ENCODE measurements at regions not wholly inside any gene's neighbourhood (a gene's known extent, or its start where the extent isn't known, plus 50 kb on each side); places are given as distances from the start of the nearest gene placed in this dataset.

GRCh38 chr14:104297721-104298401, 159.5 kb downstream of the KIF26A start:
- H3K27ac Mint-ChIP-seq, result no peak overlapping the region
- no peak for ATAC-seq
- H3K9me3 Mint-ChIP-seq, result peaks cover 0 to 4% (median 0%) of the 10 kb centered on the region in 9 donors
- peaks cover 0 to 16% (median 4%) of the 10 kb centered on the region in 5 donors for H3K27me3 Mint-ChIP-seq
- DNase-seq, result peak in 2 of 10 donors; percentile 2 to 49
- H3K4me3 Mint-ChIP-seq, result no peak overlapping the region
- H3K4me1 Mint-ChIP-seq, result peaks cover 0 to 7% (median 3%) of the 10 kb centered on the region in 4 donors
- H3K36me3 Mint-ChIP-seq, result no peaks in the 10 kb centered on the region
- POLR2A ChIA-PET, result no interaction called here

GRCh38 chr14:104298458-104298857, 160.1 kb downstream of the KIF26A start:
- Mint-ChIP-seq H3K27me3 (peaks cover 0 to 16% (median 4%) of the 10 kb centered on the region in 5 donors), H3K27ac (no peak overlapping the region), H3K4me1 (peaks cover 0 to 7% (median 3%) of the 10 kb centered on the region in 4 donors), H3K4me3 (no peak overlapping the region), H3K9me3 (peaks cover 0 to 4% (median 0%) of the 10 kb centered on the region in 9 donors), H3K36me3 (no peaks in the 10 kb centered on the region)
- ATAC-seq, result no peak
- peak in 2 of 10 donors; percentile 1 to 53 for DNase-seq
- POLR2A ChIA-PET, result no interaction called here

- POLR2A ChIA-PET, result no interaction called here
- peak in 2 of 10 donors; percentile 0 to 48 for DNase-seq
- Mint-ChIP-seq H3K4me3 (no peak overlapping the region), H3K27me3 (peaks cover 0 to 10% (median 2%) of the 10 kb centered on the region in 5 donors), H3K36me3 (no peaks in the 10 kb centered on the region), H3K9me3 (peaks cover 0 to 4% (median 0%) of the 10 kb centered on the region in 9 donors), H3K27ac (peak overlapping the region in 4 of 10 donors; percentile 32 to 67 (median 62)), H3K4me1 (peaks cover 0 to 7% (median 2%) of the 10 kb centered on the region in 4 donors)
- ATAC-seq, result no peak
Measured at GRCh38 chr14:104299993-104300761, 161.8 kb downstream of the KIF26A start.

GRCh38 chr14:104301731-104302460, 163.5 kb downstream of the KIF26A start:
- POLR2A ChIA-PET, result no interaction called here
- Mint-ChIP-seq H3K4me1 (peaks cover 0 to 7% (median 2%) of the 10 kb centered on the region in 4 donors), H3K36me3 (no peaks in the 10 kb centered on the region), H3K9me3 (peaks cover 0 to 4% (median 0%) of the 10 kb centered on the region in 9 donors), H3K27me3 (peaks cover 0 to 8% (median 0%) of the 10 kb centered on the region in 5 donors), H3K4me3 (peak overlapping the region in 2 of 10 donors; percentile 8 to 57), H3K27ac (peak overlapping the region in 1 of 10 donors; percentile 57)
- ATAC-seq (no peak), DNase-seq (peak in 2 of 10 donors; percentile 1 to 45)

GRCh38 chr14:104302794-104303405, 164.5 kb downstream of the KIF26A start:
- DNase-seq, result peak in 1 of 10 donors; percentile 31
- H3K36me3 Mint-ChIP-seq, result no peaks in the 10 kb centered on the region
- H3K27ac Mint-ChIP-seq, result peak overlapping the region in 1 of 10 donors; percentile 20
- peaks cover 0 to 4% (median 0%) of the 10 kb centered on the region in 9 donors for H3K9me3 Mint-ChIP-seq
- H3K27me3 Mint-ChIP-seq, result peaks cover 0 to 8% (median 0%) of the 10 kb centered on the region in 5 donors
- no peak for ATAC-seq
- POLR2A ChIA-PET, result no interaction called here
- H3K4me1 Mint-ChIP-seq, result peaks cover 0 to 7% (median 2%) of the 10 kb centered on the region in 4 donors
- H3K4me3 Mint-ChIP-seq, result peak overlapping the region in 1 of 10 donors; percentile 7

GRCh38 chr14:104303705-104304425, 165.5 kb downstream of the KIF26A start:
- Mint-ChIP-seq H3K4me1 (peaks cover 0 to 7% (median 2%) of the 10 kb centered on the region in 4 donors), H3K27ac (peak overlapping the region in 3 of 10 donors; percentile 58 to 63 (median 59)), H3K9me3 (peaks cover 0 to 4% (median 0%) of the 10 kb centered on the region in 9 donors), H3K36me3 (no peaks in the 10 kb centered on the region), H3K27me3 (peaks cover 0 to 8% (median 0%) of the 10 kb centered on the region in 5 donors), H3K4me3 (no peak overlapping the region)
- DNase-seq (peak in 2 of 10 donors; percentile 0 to 62), ATAC-seq (no peak)
- POLR2A ChIA-PET, result no interaction called here

- H3K36me3 Mint-ChIP-seq, result no peaks in the 10 kb centered on the region
- POLR2A ChIA-PET, result no interaction called here
- DNase-seq (peak in 1 of 10 donors; percentile 50), ATAC-seq (no peak)
- peaks cover 0 to 4% (median 0%) of the 10 kb centered on the region in 9 donors for H3K9me3 Mint-ChIP-seq
- peaks cover 0 to 7% (median 2%) of the 10 kb centered on the region in 4 donors for H3K4me1 Mint-ChIP-seq
- H3K27me3 Mint-ChIP-seq, result peaks cover 0 to 8% (median 0%) of the 10 kb centered on the region in 5 donors
- H3K4me3 Mint-ChIP-seq, result no peak overlapping the region
- peak overlapping the region in 6 of 10 donors; percentile 12 to 71 (median 59) for H3K27ac Mint-ChIP-seq
Measured at GRCh38 chr14:104304451-104305351, 166.3 kb downstream of the KIF26A start.

GRCh38 chr14:104305511-104306449, 167.4 kb downstream of the KIF26A start:
- peaks cover 0 to 8% (median 0%) of the 10 kb centered on the region in 5 donors for H3K27me3 Mint-ChIP-seq
- no peaks in the 10 kb centered on the region for H3K36me3 Mint-ChIP-seq
- no peak overlapping the region for H3K27ac Mint-ChIP-seq
- H3K9me3 Mint-ChIP-seq, result peaks cover 0 to 10% (median 0%) of the 10 kb centered on the region in 9 donors
- POLR2A ChIA-PET, result no interaction called here
- H3K4me3 Mint-ChIP-seq, result no peak overlapping the region
- DNase-seq (peak in 1 of 10 donors; percentile 59), ATAC-seq (no peak)
- H3K4me1 Mint-ChIP-seq, result peaks cover 0 to 7% (median 2%) of the 10 kb centered on the region in 4 donors

GRCh38 chr14:104306450-104307040, 168.2 kb downstream of the KIF26A start:
- peaks cover 0 to 16% (median 4%) of the 10 kb centered on the region in 9 donors for H3K9me3 Mint-ChIP-seq
- no peaks in the 10 kb centered on the region for H3K36me3 Mint-ChIP-seq
- ATAC-seq (no peak), DNase-seq (peak in 1 of 10 donors; percentile 35)
- POLR2A ChIA-PET, result no interaction called here
- H3K27me3 Mint-ChIP-seq, result peaks cover 0 to 8% (median 0%) of the 10 kb centered on the region in 5 donors
- H3K4me3 Mint-ChIP-seq, result no peak overlapping the region
- peaks cover 0 to 2% (median 0%) of the 10 kb centered on the region in 4 donors for H3K4me1 Mint-ChIP-seq
- peak overlapping the region in 2 of 10 donors; percentile 48 to 53 for H3K27ac Mint-ChIP-seq

- POLR2A ChIA-PET, result no interaction called here
- H3K9me3 Mint-ChIP-seq, result peaks cover 0 to 16% (median 4%) of the 10 kb centered on the region in 9 donors
- no peak overlapping the region for H3K27ac Mint-ChIP-seq
- no peaks in the 10 kb centered on the region for H3K36me3 Mint-ChIP-seq
- DNase-seq (peak in 1 of 10 donors; percentile 43), ATAC-seq (no peak)
- no peaks in the 10 kb centered on the region for H3K4me1 Mint-ChIP-seq
- no peak overlapping the region for H3K4me3 Mint-ChIP-seq
- peaks cover 0 to 8% (median 0%) of the 10 kb centered on the region in 5 donors for H3K27me3 Mint-ChIP-seq
Measured at GRCh38 chr14:104307246-104307626, 168.8 kb downstream of the KIF26A start.

Data from naive thymus-derived CD8-positive, alpha-beta T cell (primary cell).